GM18861 (cell line): ENCODE measurements at regions not wholly inside any gene's neighbourhood (a gene's known extent, or its start where the extent isn't known, plus 50 kb on each side); places are given as distances from the start of the nearest gene placed in this dataset.

Experiments used
- ATAC-seq: cut with Tn5 transposase; IDR thresholded peaks from one replicate; pipeline ENCODE4 v1.9.1; 2021; ENCODE audit not compliant: unreplicated experiment

DNA sequence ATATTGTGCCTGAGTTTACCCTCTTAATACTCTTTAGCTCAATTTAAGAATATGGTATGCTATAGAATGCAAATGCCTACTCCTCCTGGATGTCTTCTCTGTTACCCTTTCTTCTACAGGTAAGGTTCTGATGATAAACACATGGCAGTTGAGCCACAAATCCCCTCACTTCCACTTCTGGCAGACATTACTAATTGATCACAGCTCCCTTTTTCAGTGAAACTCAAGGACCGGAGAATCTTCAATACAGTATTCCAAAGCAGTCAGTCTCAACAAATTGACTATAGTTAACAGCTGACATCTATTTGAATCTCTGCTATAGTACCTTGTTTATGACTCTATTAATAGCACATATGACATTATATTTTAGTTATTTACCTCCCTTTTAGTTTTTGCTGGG, 232.1 kb upstream of the ADAMTS9 start:
- ATAC-seq, result no peak

GRCh38 chr3:64918989-64919388, 231.2 kb upstream of the ADAMTS9 start:
- ATAC-seq, result no peak

- ATAC-seq, result no peak
Observed at GRCh38 chr3:64917914-64918453, 230.2 kb upstream of the ADAMTS9 start.

DNA sequence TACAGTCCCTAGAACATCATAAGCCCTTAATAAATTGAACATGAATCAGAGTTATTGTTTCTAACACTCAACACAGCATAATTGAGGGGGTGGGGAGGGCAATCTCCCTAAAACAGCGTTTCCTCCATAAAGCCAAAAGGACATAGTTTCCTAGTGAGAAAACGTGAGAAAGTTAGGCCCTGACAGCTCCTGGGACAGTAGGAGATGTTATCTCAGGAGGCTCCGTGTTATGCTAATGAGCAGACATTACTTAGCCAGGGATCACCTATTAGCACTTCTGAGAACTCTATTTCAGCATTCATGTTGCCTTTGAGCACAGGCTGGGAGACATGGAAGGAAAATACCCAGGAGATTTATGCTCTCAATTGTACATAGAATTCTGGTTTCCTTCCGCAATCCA, 229.1 kb upstream of the ADAMTS9 start:
- no peak for ATAC-seq

DNA sequence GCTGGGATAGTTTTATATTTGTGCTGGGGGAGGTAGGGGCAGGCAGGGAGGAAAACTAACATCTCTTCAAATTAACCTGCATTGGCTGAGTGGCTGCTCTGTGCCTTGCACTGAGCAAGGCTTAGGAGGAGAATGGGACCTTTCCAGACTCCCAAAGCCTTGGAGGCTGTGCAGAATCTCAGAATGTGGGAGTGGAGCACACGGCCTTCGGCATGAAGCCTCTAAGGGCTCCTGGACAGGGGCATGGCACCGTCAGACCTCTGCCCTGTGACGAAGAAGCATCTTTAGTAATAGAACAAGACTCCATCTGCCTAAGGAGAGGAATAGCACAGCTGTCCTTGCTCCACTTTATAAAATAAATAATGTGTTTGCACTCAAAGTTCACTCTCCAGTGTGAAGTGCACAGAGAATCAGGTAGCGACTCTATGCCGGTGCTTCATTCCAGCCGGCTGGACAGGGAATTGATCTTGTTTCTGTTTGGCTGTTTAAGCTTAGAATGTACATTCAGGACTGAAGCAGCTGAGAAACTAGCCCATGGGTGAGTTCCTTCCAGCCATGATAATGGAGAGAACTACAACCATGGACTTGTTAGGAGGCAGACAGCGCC, 228.5 kb upstream of the ADAMTS9 start:
- ATAC-seq, result no peak

- ATAC-seq, result no peak
Observed at GRCh38 chr3:64915778-64916177, 228.0 kb upstream of the ADAMTS9 start.

- ATAC-seq, result no peak
Observed at GRCh38 chr3:64913515-64913914, 225.7 kb upstream of the ADAMTS9 start.

- ATAC-seq, result no peak
Observed at GRCh38 chr3:64911138-64911537, 223.3 kb upstream of the ADAMTS9 start.

DNA sequence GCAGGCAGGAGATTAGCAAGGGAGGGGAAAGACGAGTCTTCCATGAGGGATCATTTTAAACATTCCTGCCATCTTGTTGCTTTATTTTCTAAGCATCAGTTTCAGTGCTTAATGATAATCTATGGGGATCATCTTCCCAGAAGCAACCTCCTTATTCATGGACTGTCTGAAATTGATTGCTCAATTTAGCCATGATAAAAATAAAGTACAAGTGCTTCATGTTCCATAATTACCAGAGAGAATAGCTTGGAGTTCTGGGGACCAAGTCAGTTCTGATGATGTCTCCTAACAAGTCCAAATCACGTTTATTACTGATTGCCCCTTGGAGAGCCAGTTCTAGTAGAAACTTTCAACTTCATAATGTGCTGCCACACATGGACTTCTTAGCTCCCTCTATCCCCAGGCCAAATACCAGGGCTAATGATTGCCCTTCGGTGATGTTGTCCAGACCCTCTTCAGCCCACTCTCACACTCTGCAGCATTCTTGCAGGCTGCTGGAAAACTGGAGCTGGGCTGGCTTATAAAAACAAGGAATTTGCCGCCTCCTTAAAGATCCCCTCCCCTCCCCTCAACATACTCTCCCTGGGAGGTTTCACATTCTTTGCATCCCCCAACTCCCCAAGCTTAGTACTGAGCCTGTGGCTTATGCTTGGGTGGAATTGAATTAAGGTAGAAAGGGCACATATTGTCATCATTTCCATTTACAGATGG, 222.1 kb upstream of the ADAMTS9 start:
- no peak for ATAC-seq

DNA sequence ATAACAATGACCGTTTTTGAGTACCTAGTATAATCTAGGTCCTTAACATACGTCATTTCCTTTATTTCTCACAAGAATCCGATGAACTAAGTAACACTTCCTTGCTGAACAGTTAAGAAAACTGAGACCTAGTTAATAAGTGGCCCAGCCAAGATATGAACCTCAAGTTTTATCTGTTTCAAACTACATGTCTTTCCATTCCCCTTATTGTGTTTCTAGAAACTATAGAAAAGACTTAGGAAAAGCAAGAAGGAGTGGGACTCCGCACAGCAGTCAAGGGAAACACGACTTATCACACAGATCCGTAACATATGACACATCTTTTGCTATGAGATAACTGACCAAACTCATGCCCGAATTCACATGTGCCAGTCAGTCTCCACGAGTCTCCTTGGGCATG, 221.2 kb upstream of the ADAMTS9 start:
- ATAC-seq, result no peak

DNA sequence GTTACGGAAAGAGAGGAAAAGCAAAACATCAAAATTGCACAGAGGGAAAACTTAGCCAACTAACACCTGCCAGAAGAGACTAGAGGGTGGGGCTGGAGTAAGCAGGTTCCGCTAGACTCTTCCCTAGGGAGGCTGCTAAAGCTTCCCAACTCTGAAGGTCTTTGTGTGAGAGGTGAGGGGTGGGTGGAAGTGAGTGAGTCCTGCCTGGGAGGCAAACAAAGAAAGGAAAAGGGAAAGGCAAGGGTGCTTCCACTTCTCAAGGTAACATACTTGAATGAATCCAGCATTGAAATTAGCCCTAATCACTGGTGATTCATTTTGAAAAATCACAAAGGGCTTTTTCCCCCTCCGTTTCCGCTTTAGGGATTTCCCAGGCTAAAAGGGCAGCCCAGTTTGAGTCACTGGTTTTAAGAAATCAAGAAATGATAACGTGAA, 220.5 kb upstream of the ADAMTS9 start:
- ATAC-seq, result no peak

- ATAC-seq, result no peak
Observed at GRCh38 chr3:64905906-64906410, 218.2 kb upstream of the ADAMTS9 start.

GRCh38 chr3:64903006-64903405, 215.2 kb upstream of the ADAMTS9 start:
- no peak for ATAC-seq

GRCh38 chr3:64901986-64902516, 214.3 kb upstream of the ADAMTS9 start:
- ATAC-seq, result no peak

DNA sequence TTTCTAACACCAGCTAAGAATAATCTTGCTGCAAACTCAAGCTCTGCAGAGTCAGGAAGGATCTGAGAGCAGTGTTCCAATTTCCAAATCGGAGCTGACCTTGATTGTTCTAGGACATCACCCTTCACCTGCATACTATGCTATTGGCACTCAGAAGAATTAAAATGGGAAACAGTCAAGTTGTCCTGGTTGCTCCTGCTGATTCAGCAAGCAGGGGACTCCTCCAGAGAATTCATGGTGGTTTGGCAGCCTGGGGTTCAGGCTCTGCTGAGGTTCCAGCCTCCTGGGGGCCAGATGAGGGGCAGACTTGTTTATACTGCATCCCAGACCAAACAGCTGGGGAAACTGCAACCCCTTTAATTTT, 213.7 kb upstream of the ADAMTS9 start:
- ATAC-seq, result no peak

DNA sequence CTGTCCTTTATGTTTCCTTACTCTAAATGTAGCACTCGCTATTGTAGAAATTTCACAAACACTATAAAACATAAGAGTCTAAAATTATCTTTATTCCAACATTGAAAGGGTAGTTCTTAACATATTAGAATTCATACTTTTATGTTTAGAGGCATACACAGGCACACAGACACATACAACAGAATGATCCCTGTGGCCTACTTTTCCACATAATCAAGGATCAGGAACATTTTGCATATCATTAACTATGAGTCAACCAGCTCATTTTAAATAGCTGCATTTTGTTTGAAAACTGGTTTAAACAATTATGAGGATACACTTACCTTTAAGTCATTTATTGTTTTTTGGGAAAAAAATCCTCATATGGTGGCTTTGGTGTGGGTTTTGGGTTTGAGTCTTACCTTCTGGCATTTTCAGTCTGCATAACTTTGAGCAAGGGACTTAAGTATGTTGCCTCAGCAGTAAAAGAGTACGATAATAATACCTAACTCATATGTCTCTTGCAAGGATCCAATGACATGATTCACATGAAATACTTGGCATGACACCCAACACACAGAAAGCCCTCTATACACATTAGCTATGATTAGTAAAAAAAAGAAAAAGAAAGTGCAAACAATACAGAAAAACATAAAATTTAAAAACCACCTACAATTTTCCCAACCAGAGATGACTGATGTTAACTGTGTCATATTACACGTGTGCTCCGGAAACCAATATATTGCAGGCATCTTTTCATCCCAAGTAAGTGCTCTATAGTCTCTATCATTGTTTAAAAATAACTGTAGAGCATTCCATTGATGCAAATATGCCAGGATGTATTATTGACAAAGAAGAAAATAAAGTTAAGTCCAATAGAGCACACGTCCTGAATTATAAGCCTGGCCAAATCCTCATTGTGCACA, 213.1 kb upstream of the ADAMTS9 start:
- no peak for ATAC-seq

- no peak for ATAC-seq
Observed at GRCh38 chr3:64900156-64900555, 212.4 kb upstream of the ADAMTS9 start.

DNA sequence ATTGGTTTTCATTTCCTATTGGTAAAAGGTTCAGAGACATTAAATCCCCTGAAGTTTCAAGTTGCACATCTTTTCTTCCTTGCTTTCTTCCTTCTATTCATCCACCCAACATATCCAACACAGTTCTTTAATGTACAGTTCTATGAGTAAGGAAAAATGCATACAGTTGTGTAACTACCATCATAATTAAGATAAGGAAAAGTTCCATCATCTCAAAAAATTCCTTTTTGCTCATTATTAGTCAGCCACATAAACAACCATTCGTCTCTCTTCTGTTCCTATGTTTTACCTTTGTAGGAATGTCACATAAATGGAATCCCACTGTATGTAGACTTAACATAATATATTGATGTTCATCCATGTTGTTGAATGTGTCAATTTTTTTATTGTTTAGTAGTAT, 211.1 kb upstream of the ADAMTS9 start:
- no peak for ATAC-seq

GRCh38 chr3:64895991-64896895, 208.4 kb upstream of the ADAMTS9 start:
- ATAC-seq, result no peak
